AG10803 (cell line): ENCODE measurements at regions not wholly inside any gene's neighbourhood (a gene's known extent, or its start where the extent isn't known, plus 50 kb on each side); places are given as distances from the start of the nearest gene placed in this dataset.

Source experiments
- DNase-seq: peaks from one replicate; pipeline ENCODE4 v3.0.0; 2010; ENCODE audit warnings: low read depth
- H3K4me3 ChIP-seq: 2 replicates; pipeline ENCODE4 v1.5.1; 2011; ENCODE audit warnings: mild to moderate bottlenecking, low read length, control low read depth
- CTCF ChIP-seq: conservative IDR thresholded peaks from 2 replicates; pipeline ENCODE4 v1.5.1; 2011; ENCODE audit warnings: mild to moderate bottlenecking, low read length, control low read depth, inconsistent platforms

- TF ChIP-seq CTCF: no peak
- no peak for DNase-seq
- H3K4me3 ChIP-seq: no peak overlapping the region
Measured at GRCh38 chr3:31288224-31288623, 244.5 kb upstream of the STT3B start.

DNA sequence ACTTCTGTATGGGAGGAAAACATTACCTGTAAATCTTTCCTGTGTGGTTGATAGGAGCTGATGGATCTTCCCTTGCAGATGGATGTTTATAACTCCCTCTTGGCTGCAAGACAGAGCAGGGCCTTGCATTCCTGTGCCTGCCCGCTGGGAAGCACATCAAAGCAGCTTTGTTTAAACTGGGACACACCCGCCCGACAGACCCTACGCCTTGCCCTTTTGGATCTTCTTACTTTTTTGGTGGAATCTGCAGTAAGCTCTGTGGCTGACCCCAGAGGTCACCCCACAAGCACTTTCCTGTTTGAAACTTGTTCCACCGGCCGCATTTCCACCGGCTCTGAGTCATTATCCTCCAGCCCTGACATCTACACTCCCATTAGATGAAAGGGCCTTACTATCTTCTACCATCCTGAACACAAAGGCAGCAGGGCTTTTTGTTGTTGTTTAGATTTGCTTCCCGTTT lies 244.1 kb upstream of the STT3B start:
- no peak for TF ChIP-seq CTCF
- peak; percentile 25 for DNase-seq
- H3K4me3 ChIP-seq: no peak overlapping the region

GRCh38 chr3:31289584-31289983 lies 243.1 kb upstream of the STT3B start:
- TF ChIP-seq CTCF: no peak
- no peak overlapping the region for H3K4me3 ChIP-seq
- DNase-seq: no peak

DNA sequence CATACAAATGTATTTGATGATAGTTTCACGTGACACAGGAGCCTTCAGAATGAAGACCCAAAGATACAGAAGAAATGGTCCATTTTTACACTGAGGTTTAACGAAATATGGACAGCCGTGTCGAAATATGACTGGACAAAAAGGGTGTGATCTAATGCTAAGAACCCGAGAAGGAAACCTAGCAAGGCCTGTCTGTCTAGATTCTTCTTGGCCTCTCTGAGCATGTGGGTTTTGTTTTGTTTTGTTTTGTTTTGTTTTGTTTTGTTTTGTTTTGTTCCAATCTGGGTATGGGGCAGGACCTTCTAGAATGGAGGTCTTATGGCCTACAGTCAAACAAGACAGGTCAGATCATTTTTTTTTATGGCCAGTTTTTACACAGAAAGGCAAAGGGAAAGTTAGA lies 242.7 kb upstream of the STT3B start:
- no peak for DNase-seq
- TF ChIP-seq CTCF: no peak
- H3K4me3 ChIP-seq: no peak overlapping the region

- no peak for DNase-seq
- TF ChIP-seq CTCF: no peak
Measured at GRCh38 chr3:31291818-31292217, 240.9 kb upstream of the STT3B start.

GRCh38 chr3:31294430-31295149 lies 238.1 kb upstream of the STT3B start:
- no peak for TF ChIP-seq CTCF
- no peak for DNase-seq
- H3K4me3 ChIP-seq: no peak overlapping the region

More at GRCh38 chr3:31291818-31292217, 240.9 kb upstream of the STT3B start:
- H3K4me3 ChIP-seq: no peak overlapping the region

GRCh38 chr3:31295150-31295765 lies 237.5 kb upstream of the STT3B start:
- no peak overlapping the region for H3K4me3 ChIP-seq
- DNase-seq: no peak
- TF ChIP-seq CTCF: no peak
